OCI-LY7 (cell line): ENCODE measurements at regions not wholly inside any gene's neighbourhood (a gene's known extent, or its start where the extent isn't known, plus 50 kb on each side); places are given as distances from the start of the nearest gene placed in this dataset.

Source experiments
- BruUV-seq: library from RNA; stranded (reverse); fragments of 400-500 nt; replicated peaks from 2 replicates; lab custom pipeline; 2021; lab: Mats Ljungman, UMichigan
- CTCF ChIA-PET: fragments of 300-600 bp; sonication (Branson Sonifier 250); formaldehyde crosslinking; loops from one replicate; lab custom pipeline; 2022; ENCODE audit warnings: antibody characterized with exemption; ENCODE audit not compliant: unreplicated experiment; lab: Charles Lee
- POLR2A ChIA-PET: fragments of 300-600 bp; sonication (Branson Sonifier 250); formaldehyde crosslinking; loops from one replicate; lab custom pipeline; 2022; ENCODE audit warnings: antibody characterized with exemption; lab: Charles Lee
- DNase-seq: peaks from one replicate; pipeline ENCODE4 v3.0.0-alpha.2; 2015; ENCODE audit warnings: low spot score
- H2AFZ ChIP-seq: fragments of 200-600 bp; sonication (generic), shearing (Covaris generic); 2 replicates; pipeline ENCODE4 v1.6.1; 2014; ENCODE audit warnings: mild to moderate bottlenecking, antibody characterized with exemption, low read length, moderate library complexity
- H3K27ac ChIP-seq: fragments of 200-600 bp; sonication (generic); 2 replicates; pipeline ENCODE4 v1.5.1; 2014; ENCODE audit warnings: mixed run types, low read depth, mild to moderate bottlenecking, moderate library complexity, low read length, inconsistent platforms; ENCODE audit not compliant: poor library complexity, severe bottlenecking
- H3K36me3 ChIP-seq: fragments of 200-600 bp; sonication (generic); 2 replicates; pipeline ENCODE4 v1.6.1; 2014; ENCODE audit warnings: mild to moderate bottlenecking, antibody characterized with exemption, low read length, moderate library complexity, mixed read lengths; ENCODE audit not compliant: insufficient read depth
- H3K4me1 ChIP-seq: fragments of 200-600 bp; sonication (generic); 2 replicates; pipeline ENCODE4 v1.5.1; 2014; ENCODE audit warnings: mild to moderate bottlenecking, low read length; ENCODE audit not compliant: insufficient read depth, poor library complexity, severe bottlenecking
- H3K4me2 ChIP-seq: fragments of 200-600 bp; sonication (generic); 2 replicates; pipeline ENCODE4 v1.6.1; 2014; ENCODE audit warnings: mild to moderate bottlenecking, low read length
- H3K4me3 ChIP-seq: fragments of 200-600 bp; sonication (generic); 2 replicates; pipeline ENCODE4 v1.5.1; 2014; ENCODE audit warnings: mild to moderate bottlenecking, low read depth, low read length; ENCODE audit not compliant: poor library complexity, severe bottlenecking
- H3K79me2 ChIP-seq: fragments of 200-600 bp; sonication (generic); 2 replicates; pipeline ENCODE4 v1.6.1; 2016; ENCODE audit warnings: low read depth, mild to moderate bottlenecking, low read length, moderate library complexity, mixed read lengths; ENCODE audit not compliant: insufficient read depth
- H3K9me2 ChIP-seq: fragments of 200-600 bp; sonication (generic); 2 replicates; pipeline ENCODE4 v1.6.1; 2016; ENCODE audit warnings: mild to moderate bottlenecking, low read length, mixed read lengths; ENCODE audit not compliant: insufficient read depth
- H3K9me3 ChIP-seq: fragments of 200-600 bp; sonication (generic); 2 replicates; pipeline ENCODE4 v1.6.1; 2014; ENCODE audit warnings: mild to moderate bottlenecking, mixed run types, low read length, mixed read lengths
- H4K20me1 ChIP-seq: fragments of 200-600 bp; sonication (generic); 2 replicates; pipeline ENCODE4 v1.6.1; 2014; ENCODE audit warnings: mild to moderate bottlenecking, antibody characterized with exemption, low read length, moderate library complexity, mixed read lengths; ENCODE audit not compliant: insufficient read depth
- CTCF ChIP-seq: fragments of 200-600 bp; sonication (generic); conservative IDR thresholded peaks from 2 replicates; pipeline ENCODE4 v1.5.1; 2014; ENCODE audit warnings: mild to moderate bottlenecking, antibody characterized with exemption, low read length, moderate library complexity, mixed read lengths
- EZH2phosphoT487 ChIP-seq: fragments of 200-600 bp; sonication (generic); IDR thresholded peaks from 2 replicates; pipeline ENCODE4 v1.6.1; 2018; ENCODE audit warnings: low read depth, borderline replicate concordance, mild to moderate bottlenecking, mixed run types, antibody characterized with exemption, low read length, moderate library complexity, mixed read lengths
- intact Hi-C: fragments of 100-400 bp; cut with micrococcal nuclease; formaldehyde crosslinking; loops from one replicate; pipeline ENCODE4 v1.10.0; 2022; ENCODE audit not compliant: unreplicated experiment

DNA sequence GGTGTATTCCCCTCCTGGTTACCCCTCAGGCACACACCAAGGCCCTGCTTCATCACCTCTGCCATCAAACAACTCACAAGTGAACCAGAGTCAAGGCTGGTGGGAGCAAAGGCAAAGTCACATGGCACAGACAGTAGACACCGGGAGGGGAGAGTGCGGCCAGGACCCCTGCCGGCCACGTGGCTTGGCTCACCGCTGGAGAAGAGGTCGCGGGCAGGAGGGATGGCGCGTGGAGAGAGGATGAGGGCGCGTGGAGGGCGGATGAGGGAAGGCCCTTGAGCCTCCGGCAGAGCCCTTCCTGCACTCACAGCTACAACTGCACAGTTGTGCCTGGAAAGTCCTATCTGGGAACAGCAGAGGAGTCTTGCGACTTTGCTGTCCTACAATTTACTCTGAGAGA is 104.2 kb upstream of the ADRA2C start:
- DNase-seq: no peak
- Histone ChIP-seq H2AFZ (no peak overlapping the region), H3K4me2 (no peak overlapping the region), H3K36me3 (no peaks in the 10 kb centered on the region; the same call in 1 of the 2 replicates), H3K9me2 (no peaks in the 10 kb centered on the region), H3K9me3 (no peaks in the 10 kb centered on the region), H3K4me3 (no peak overlapping the region), H3K27ac (no peak overlapping the region), H3K4me1 (peaks cover 90% of the 10 kb centered on the region), H3K79me2 (no peaks in the 10 kb centered on the region), H4K20me1 (no peaks in the 10 kb centered on the region)
- ChIA-PET POLR2A (interaction anchor here (0.7 kb wide), 1 partner anchor 10 kb away, joined by 4 read pairs; no protein-coding TSS in a partner anchor), CTCF (no interaction called here)
- intact Hi-C loops: no loop called here
- TF ChIP-seq CTCF (no peak), EZH2phosphoT487 (no peak)
- BruUV-seq: no TSS peak

GRCh38 chr4:3660928-3661515 is 105.2 kb upstream of the ADRA2C start:
- intact Hi-C loops: no loop called here
- no peaks in the 10 kb centered on the region for H3K9me2 ChIP-seq
- H3K36me3 ChIP-seq: no peaks in the 10 kb centered on the region
- H3K4me2 ChIP-seq: peak overlapping the region; percentile 25; the same call in 1 of the 2 replicates
- H3K4me1 ChIP-seq: peaks cover 90% of the 10 kb centered on the region
- H3K4me3 ChIP-seq: no peak overlapping the region
- H3K27ac ChIP-seq: peak overlapping the region; percentile 44
- H3K9me3 ChIP-seq: no peaks in the 10 kb centered on the region
- no peak for TF ChIP-seq EZH2phosphoT487
- TF ChIP-seq CTCF: no peak
- H4K20me1 ChIP-seq: no peaks in the 10 kb centered on the region
- POLR2A ChIA-PET: interaction anchor here (0.7 kb wide), 1 partner anchor 9 kb away, joined by 4 read pairs; no protein-coding TSS in a partner anchor
- CTCF ChIA-PET: no interaction called here
- H2AFZ ChIP-seq: no peak overlapping the region
- peak; percentile 56 for DNase-seq
- BruUV-seq: no TSS peak
- no peaks in the 10 kb centered on the region for H3K79me2 ChIP-seq
